ENCODE measurements at regions not wholly inside any gene's neighbourhood (a gene's known extent, or its start where the extent isn't known, plus 50 kb on each side); places are given as distances from the start of the nearest gene placed in this dataset.

DNA sequence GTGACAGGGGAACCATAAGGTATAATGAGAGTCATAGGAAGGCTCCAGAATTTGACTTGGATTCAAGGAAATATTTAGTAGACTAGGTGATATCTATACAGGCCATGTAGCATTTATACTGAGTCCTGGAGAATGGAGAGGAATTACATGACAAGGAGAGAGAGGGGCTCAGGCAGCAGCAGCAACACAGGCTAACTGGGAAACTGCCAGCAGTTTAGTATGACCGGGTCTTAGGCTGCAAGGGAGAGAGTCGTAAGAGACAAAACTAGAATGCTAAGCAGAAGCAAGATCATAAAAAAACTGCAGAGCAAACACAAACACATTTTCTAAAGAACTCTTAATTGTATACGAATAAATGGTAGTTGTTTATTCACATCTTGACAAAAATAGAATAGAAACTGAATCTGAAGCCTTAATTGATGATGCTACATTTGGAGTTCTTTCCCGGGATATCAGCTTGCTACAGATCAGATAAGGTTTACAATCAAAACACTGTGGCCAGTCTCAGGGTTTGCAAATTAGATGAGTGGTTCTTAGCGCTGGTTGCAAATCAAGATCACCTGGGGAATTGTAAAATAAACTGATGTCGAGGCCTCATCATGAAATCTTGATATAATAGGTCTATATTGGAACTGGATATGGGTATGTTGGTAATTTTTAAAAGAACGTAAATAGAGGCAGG is 480.0 kb upstream of the C9orf72 start:
- no peaks in the 10 kb centered on the region for H3K4me1 ChIP-seq
- TF ChIP-seq POLR2A (IDR thresholded peaks at IDR 0.05) (no peak), CTCF (IDR thresholded peaks at IDR 0.05) (no peak)
- WGBS, 2 donors = 65% methylated on average over 7 of the region's 7 CpGs
- no peak overlapping the region for H3K4me3 ChIP-seq
- H3K27me3 ChIP-seq = no peaks in the 10 kb centered on the region
- no peaks in the 10 kb centered on the region for H3K36me3 ChIP-seq
- DNase-seq = no peak
- no peaks in the 10 kb centered on the region for H3K9me3 ChIP-seq
- intact Hi-C loops (cut with DNase I) = no loop called here
- no peak overlapping the region for H3K27ac ChIP-seq

DNA sequence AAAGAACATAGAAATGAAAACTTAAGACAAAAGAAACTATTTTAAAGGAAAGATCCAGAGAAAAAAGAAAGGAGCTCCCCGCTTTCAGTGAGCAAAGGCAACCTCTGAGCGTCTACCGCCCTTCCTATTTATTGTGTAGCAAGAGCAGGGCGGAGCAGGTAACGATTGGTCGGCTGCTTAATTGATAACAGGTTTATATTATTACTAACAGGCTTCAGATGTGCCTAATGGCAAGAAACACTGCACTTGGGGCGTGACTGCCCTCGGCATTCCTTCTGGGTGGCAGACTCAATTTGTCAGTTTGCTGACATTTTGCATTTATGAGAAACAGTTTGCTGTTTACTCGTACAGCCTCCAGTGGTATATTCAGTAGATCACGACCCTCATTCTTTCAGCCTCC is 482.7 kb upstream of the C9orf72 start:
- intact Hi-C loops (cut with DNase I) = no loop called here
- no peak for DNase-seq
- H3K9me3 ChIP-seq = no peaks in the 10 kb centered on the region
- WGBS, 2 donors = 78 to 82% methylated on average over 10 of the region's 10 CpGs
- no peaks in the 10 kb centered on the region for H3K36me3 ChIP-seq
- H3K27me3 ChIP-seq = no peaks in the 10 kb centered on the region
- TF ChIP-seq POLR2A (IDR thresholded peaks at IDR 0.05) (no peak), CTCF (IDR thresholded peaks at IDR 0.05) (no peak)
- no peak overlapping the region for H3K27ac ChIP-seq
- no peaks in the 10 kb centered on the region for H3K4me1 ChIP-seq
- H3K4me3 ChIP-seq = no peak overlapping the region

DNA sequence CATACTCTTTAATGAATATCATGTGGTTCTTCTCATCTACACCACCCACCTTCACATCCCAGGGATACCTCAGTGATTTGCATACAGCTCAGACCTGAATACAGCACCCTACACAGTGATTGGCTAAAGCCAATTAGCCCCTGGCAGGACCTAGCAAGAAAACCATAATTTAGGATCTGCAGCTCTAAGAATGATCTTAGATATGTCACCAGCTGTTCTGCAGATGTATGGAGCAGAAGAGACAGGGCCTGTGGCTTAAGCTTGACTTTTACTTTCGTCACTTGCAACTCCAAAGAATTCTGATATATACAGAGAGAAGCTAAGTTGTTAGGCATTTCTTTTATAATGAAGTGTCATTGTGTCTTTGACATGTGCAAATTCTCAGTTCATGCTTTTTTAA is 483.2 kb upstream of the C9orf72 start:
- H3K4me3 ChIP-seq = no peak overlapping the region
- whole genome bisulfite sequencing, 2 donors = 68 to 89% methylated on average over 1 of the region's 1 CpG
- TF ChIP-seq POLR2A (IDR thresholded peaks at IDR 0.05) (no peak), CTCF (IDR thresholded peaks at IDR 0.05) (no peak)
- H3K27me3 ChIP-seq = no peaks in the 10 kb centered on the region
- DNase-seq = no peak
- intact Hi-C loops (cut with DNase I) = no loop called here
- H3K36me3 ChIP-seq = no peaks in the 10 kb centered on the region
- no peaks in the 10 kb centered on the region for H3K9me3 ChIP-seq
- H3K27ac ChIP-seq = no peak overlapping the region
- no peaks in the 10 kb centered on the region for H3K4me1 ChIP-seq

- Histone ChIP-seq H3K27ac (no peak overlapping the region), H3K4me1 (no peaks in the 10 kb centered on the region), H3K27me3 (no peaks in the 10 kb centered on the region), H3K36me3 (no peaks in the 10 kb centered on the region), H3K9me3 (no peaks in the 10 kb centered on the region), H3K4me3 (no peak overlapping the region)
- 88 to 95% methylated on average over 8 of the region's 8 CpGs for WGBS, 2 donors
- DNase-seq = no peak
- TF ChIP-seq CTCF (IDR thresholded peaks at IDR 0.05) (no peak), POLR2A (IDR thresholded peaks at IDR 0.05) (no peak)
- intact Hi-C loops (cut with DNase I) = no loop called here
These were observed 485.9 kb upstream of the C9orf72 start for GRCh38 chr9:28059192-28059591.

DNA sequence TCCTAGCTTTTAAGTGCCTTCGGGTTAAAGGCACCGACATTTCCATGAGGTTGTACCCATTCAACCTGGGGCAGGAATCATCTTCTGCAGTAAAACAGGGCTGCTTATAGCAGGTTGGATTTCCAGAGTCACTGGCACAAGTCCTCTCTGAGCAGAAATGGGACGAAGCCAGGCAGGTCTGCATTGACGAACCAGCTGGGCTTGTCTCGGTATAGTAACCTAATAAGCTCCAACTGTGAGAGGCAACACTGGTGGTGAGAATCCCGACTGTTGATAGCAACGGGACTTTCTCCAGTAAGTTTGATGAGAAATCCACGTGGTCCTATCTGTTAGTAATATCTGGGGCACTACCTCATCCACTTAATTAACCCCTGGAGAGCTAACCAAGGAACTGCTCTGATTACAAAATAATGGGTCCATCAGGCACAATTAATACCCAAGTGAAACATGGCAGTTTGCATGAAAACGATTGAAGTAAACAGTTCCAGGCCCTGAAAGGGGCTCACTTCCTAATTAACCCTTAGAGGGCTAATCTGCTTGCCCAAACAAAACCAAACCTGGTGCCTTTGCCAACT is 491.0 kb upstream of the C9orf72 start:
- no peak overlapping the region for H3K27ac ChIP-seq
- H3K27me3 ChIP-seq = no peaks in the 10 kb centered on the region
- 42 to 72% methylated on average over 8 to 9 of the region's 9 CpGs for WGBS, 2 donors
- no peaks in the 10 kb centered on the region for H3K9me3 ChIP-seq
- intact Hi-C loops (cut with DNase I) = no loop called here
- H3K4me1 ChIP-seq = no peaks in the 10 kb centered on the region
- no peaks in the 10 kb centered on the region for H3K36me3 ChIP-seq
- no peak overlapping the region for H3K4me3 ChIP-seq
- TF ChIP-seq CTCF (IDR thresholded peaks at IDR 0.05) = no peak
- DNase-seq = no peak
